Activated naive CD4-positive, alpha-beta T cell treated with anti-CD3 and anti-CD28 coated beads for 36 hours (primary cell): ENCODE measurements at regions not wholly inside any gene's neighbourhood (a gene's known extent, or its start where the extent isn't known, plus 50 kb on each side); places are given as distances from the start of the nearest gene placed in this dataset.

Experiments
- CTCF ChIA-PET: fragments of 350-600 bp; sonication (Branson Sonifier 250); formaldehyde crosslinking; loops from one replicate; lab custom pipeline; 2021; ENCODE audit warnings: antibody characterized with exemption; lab: Charles Lee
- DNase-seq: peaks from one replicate; pipeline ENCODE4 v3.0.0-alpha.2; 2020
- H3K27ac Mint-ChIP-seq: one replicate; pipeline ENCODE4 v1.8.0; 2021; ENCODE audit warnings: mild to moderate bottlenecking, mixed read lengths
- H3K27me3 Mint-ChIP-seq: one replicate; pipeline ENCODE4 v1.8.0; 2021; ENCODE audit warnings: low read depth, mixed read lengths
- H3K36me3 Mint-ChIP-seq: one replicate; pipeline ENCODE4 v1.8.0; 2021; ENCODE audit warnings: low read depth, mixed read lengths
- H3K4me1 Mint-ChIP-seq: one replicate; pipeline ENCODE4 v1.8.0; 2021; ENCODE audit warnings: low read depth, mixed read lengths
- H3K4me3 Mint-ChIP-seq: one replicate; pipeline ENCODE4 v1.8.0; 2021; ENCODE audit warnings: mild to moderate bottlenecking, moderate library complexity, mixed read lengths
- H3K9me3 Mint-ChIP-seq: one replicate; pipeline ENCODE4 v1.8.0; 2021; ENCODE audit warnings: mixed read lengths
- intact Hi-C: fragments of 100-400 bp; cut with micrococcal nuclease; formaldehyde crosslinking; loops from one replicate; pipeline ENCODE4 v1.15.1; 2023

- Mint-ChIP-seq H3K36me3 (no peaks in the 10 kb centered on the region), H3K9me3 (no peaks in the 10 kb centered on the region), H3K4me1 (no peaks in the 10 kb centered on the region), H3K27ac (no peak overlapping the region), H3K27me3 (no peaks in the 10 kb centered on the region), H3K4me3 (no peak overlapping the region)
- intact Hi-C loops, result no loop called here
- no peak for DNase-seq
- CTCF ChIA-PET, result no interaction called here
Measured at GRCh38 chr13:60721063-60721462, 324.0 kb downstream of the TDRD3 start.

GRCh38 chr13:60720590-60720989 is 323.6 kb downstream of the TDRD3 start:
- intact Hi-C loops, result no loop called here
- H3K36me3 Mint-ChIP-seq, result no peaks in the 10 kb centered on the region
- H3K4me3 Mint-ChIP-seq, result no peak overlapping the region
- CTCF ChIA-PET, result no interaction called here
- no peaks in the 10 kb centered on the region for H3K9me3 Mint-ChIP-seq
- H3K27me3 Mint-ChIP-seq, result no peaks in the 10 kb centered on the region
- no peak for DNase-seq
- no peaks in the 10 kb centered on the region for H3K4me1 Mint-ChIP-seq
- H3K27ac Mint-ChIP-seq, result no peak overlapping the region

- CTCF ChIA-PET, result interaction anchor here (1.0 kb wide), 1 partner anchor 10 kb away, joined by 3 read pairs; no protein-coding TSS in a partner anchor
- Mint-ChIP-seq H3K9me3 (no peaks in the 10 kb centered on the region), H3K27ac (no peak overlapping the region), H3K27me3 (no peaks in the 10 kb centered on the region), H3K4me3 (no peak overlapping the region), H3K36me3 (no peaks in the 10 kb centered on the region), H3K4me1 (no peaks in the 10 kb centered on the region)
- no peak for DNase-seq
- intact Hi-C loops, result no loop called here
Measured at GRCh38 chr13:60716313-60716712, 319.3 kb downstream of the TDRD3 start.

GRCh38 chr13:60707878-60708277 is 310.9 kb downstream of the TDRD3 start:
- no peaks in the 10 kb centered on the region for H3K4me1 Mint-ChIP-seq

GRCh38 chr13:60701895-60702294 is 304.9 kb downstream of the TDRD3 start:
- H3K27ac Mint-ChIP-seq, result no peak overlapping the region
- no peaks in the 10 kb centered on the region for H3K9me3 Mint-ChIP-seq
- peaks cover 5% of the 10 kb centered on the region for H3K27me3 Mint-ChIP-seq
- intact Hi-C loops, result no loop called here
- DNase-seq, result no peak
- H3K36me3 Mint-ChIP-seq, result no peaks in the 10 kb centered on the region
- CTCF ChIA-PET, result no interaction called here
- no peak overlapping the region for H3K4me3 Mint-ChIP-seq
- no peaks in the 10 kb centered on the region for H3K4me1 Mint-ChIP-seq

More at GRCh38 chr13:60707878-60708277, 310.9 kb downstream of the TDRD3 start:
- no peaks in the 10 kb centered on the region for H3K36me3 Mint-ChIP-seq
- H3K4me3 Mint-ChIP-seq, result no peak overlapping the region
- no peak for DNase-seq
- CTCF ChIA-PET, result no interaction called here
- H3K9me3 Mint-ChIP-seq, result peaks cover 2% of the 10 kb centered on the region
- H3K27me3 Mint-ChIP-seq, result no peaks in the 10 kb centered on the region
- H3K27ac Mint-ChIP-seq, result no peak overlapping the region
- intact Hi-C loops, result no loop called here

GRCh38 chr13:60700994-60701393 is 304.0 kb downstream of the TDRD3 start:
- DNase-seq, result no peak
- no peak overlapping the region for H3K27ac Mint-ChIP-seq

GRCh38 chr13:60699636-60700035 is 302.6 kb downstream of the TDRD3 start:
- Mint-ChIP-seq H3K9me3 (no peaks in the 10 kb centered on the region), H3K4me3 (no peak overlapping the region), H3K27ac (no peak overlapping the region), H3K36me3 (no peaks in the 10 kb centered on the region), H3K4me1 (no peaks in the 10 kb centered on the region), H3K27me3 (peaks cover 5% of the 10 kb centered on the region)
- intact Hi-C loops, result no loop called here
- CTCF ChIA-PET, result no interaction called here
- no peak for DNase-seq

More at GRCh38 chr13:60700994-60701393, 304.0 kb downstream of the TDRD3 start:
- no peaks in the 10 kb centered on the region for H3K36me3 Mint-ChIP-seq
- H3K27me3 Mint-ChIP-seq, result peaks cover 5% of the 10 kb centered on the region
- H3K4me3 Mint-ChIP-seq, result no peak overlapping the region
- CTCF ChIA-PET, result no interaction called here
- no peaks in the 10 kb centered on the region for H3K9me3 Mint-ChIP-seq
- no peaks in the 10 kb centered on the region for H3K4me1 Mint-ChIP-seq
- intact Hi-C loops, result no loop called here

GRCh38 chr13:60696602-60697001 is 299.6 kb downstream of the TDRD3 start:
- H3K27me3 Mint-ChIP-seq, result peaks cover 5% of the 10 kb centered on the region
- no peaks in the 10 kb centered on the region for H3K36me3 Mint-ChIP-seq
- intact Hi-C loops, result no loop called here
- no peak overlapping the region for H3K27ac Mint-ChIP-seq
- CTCF ChIA-PET, result interaction anchor here (0.6 kb wide), 1 partner anchor 25 kb away, joined by 3 read pairs; no protein-coding TSS in a partner anchor
- H3K4me1 Mint-ChIP-seq, result no peaks in the 10 kb centered on the region
- H3K9me3 Mint-ChIP-seq, result no peaks in the 10 kb centered on the region
- no peak for DNase-seq
- H3K4me3 Mint-ChIP-seq, result no peak overlapping the region

GRCh38 chr13:60691268-60691667 is 294.2 kb downstream of the TDRD3 start:
- Mint-ChIP-seq H3K4me3 (no peak overlapping the region), H3K27ac (no peak overlapping the region), H3K36me3 (no peaks in the 10 kb centered on the region), H3K4me1 (peaks cover 4% of the 10 kb centered on the region), H3K9me3 (peaks cover 5% of the 10 kb centered on the region), H3K27me3 (no peaks in the 10 kb centered on the region)
- CTCF ChIA-PET, result interaction anchor here (0.6 kb wide), 1 partner anchor 237 kb away, joined by 3 read pairs; no protein-coding TSS in a partner anchor
- DNase-seq, result no peak
- intact Hi-C loops, result no loop called here

GRCh38 chr13:60690604-60691003 is 293.6 kb downstream of the TDRD3 start:
- CTCF ChIA-PET, result interaction anchor here (0.6 kb wide), 1 partner anchor 236 kb away, joined by 3 read pairs; no protein-coding TSS in a partner anchor
- Mint-ChIP-seq H3K4me3 (no peak overlapping the region), H3K27ac (no peak overlapping the region), H3K9me3 (peaks cover 5% of the 10 kb centered on the region), H3K36me3 (no peaks in the 10 kb centered on the region), H3K27me3 (no peaks in the 10 kb centered on the region), H3K4me1 (peaks cover 4% of the 10 kb centered on the region)
- intact Hi-C loops, result no loop called here
- DNase-seq, result no peak

- no peak overlapping the region for H3K27ac Mint-ChIP-seq
- DNase-seq, result no peak
- CTCF ChIA-PET, result no interaction called here
- H3K4me1 Mint-ChIP-seq, result peaks cover 4% of the 10 kb centered on the region
- no peaks in the 10 kb centered on the region for H3K27me3 Mint-ChIP-seq
- no peaks in the 10 kb centered on the region for H3K36me3 Mint-ChIP-seq
- intact Hi-C loops, result no loop called here
- H3K9me3 Mint-ChIP-seq, result peaks cover 5% of the 10 kb centered on the region
- no peak overlapping the region for H3K4me3 Mint-ChIP-seq
Measured at GRCh38 chr13:60689571-60689970, 292.6 kb downstream of the TDRD3 start.

- CTCF ChIA-PET, result interaction anchor here (0.6 to 0.7 kb wide), 2 partner anchors 299 to 604 kb away, joined by 3 to 4 read pairs; no protein-coding TSS in a partner anchor
- H3K36me3 Mint-ChIP-seq, result no peaks in the 10 kb centered on the region
- peaks cover 5% of the 10 kb centered on the region for H3K9me3 Mint-ChIP-seq
- no peak overlapping the region for H3K4me3 Mint-ChIP-seq
- intact Hi-C loops, result no loop called here
- peaks cover 4% of the 10 kb centered on the region for H3K4me1 Mint-ChIP-seq
- no peak for DNase-seq
- H3K27ac Mint-ChIP-seq, result no peak overlapping the region
- no peaks in the 10 kb centered on the region for H3K27me3 Mint-ChIP-seq
Measured at GRCh38 chr13:60689076-60689475, 292.1 kb downstream of the TDRD3 start.

- CTCF ChIA-PET, result no interaction called here
- no peak overlapping the region for H3K4me3 Mint-ChIP-seq
- H3K27me3 Mint-ChIP-seq, result no peaks in the 10 kb centered on the region
- no peak overlapping the region for H3K27ac Mint-ChIP-seq
- no peak for DNase-seq
- no peaks in the 10 kb centered on the region for H3K9me3 Mint-ChIP-seq
- intact Hi-C loops, result no loop called here
- no peaks in the 10 kb centered on the region for H3K4me1 Mint-ChIP-seq
- H3K36me3 Mint-ChIP-seq, result no peaks in the 10 kb centered on the region
Measured at GRCh38 chr13:60679928-60680694, 283.1 kb downstream of the TDRD3 start.
